ENCODE measurements at regions not wholly inside any gene's neighbourhood (a gene's known extent, or its start where the extent isn't known, plus 50 kb on each side); places are given as distances from the start of the nearest gene placed in this dataset.
A peak's percentile ranks its signal among the peaks of the same experiment; 100 is the strongest.

DNA sequence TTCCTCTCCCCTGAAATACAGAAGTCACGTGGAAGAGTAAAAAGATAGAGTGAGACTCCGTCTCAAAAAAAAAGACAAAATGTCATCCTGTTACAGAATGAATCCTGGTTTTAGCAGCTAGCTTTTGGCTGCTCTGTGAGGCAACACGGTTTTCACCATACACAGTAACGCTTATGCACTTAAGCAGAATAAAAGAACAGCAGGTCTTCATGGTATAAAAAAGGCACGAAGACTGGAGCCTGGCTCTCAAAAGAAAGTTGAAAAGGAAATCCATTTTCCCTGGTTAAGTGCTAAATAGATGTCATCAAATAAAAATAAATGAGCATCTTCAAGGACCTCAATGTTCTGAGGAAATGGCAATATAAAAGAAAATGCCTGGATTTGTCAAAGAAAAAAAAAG lies 444.1 kb downstream of the IPO8 start:
- in situ Hi-C loops (cut with HindIII; ENCODE audit: low sequenced_read_pairs) = no loop called here
- TF ChIP-seq, protein P1, sequence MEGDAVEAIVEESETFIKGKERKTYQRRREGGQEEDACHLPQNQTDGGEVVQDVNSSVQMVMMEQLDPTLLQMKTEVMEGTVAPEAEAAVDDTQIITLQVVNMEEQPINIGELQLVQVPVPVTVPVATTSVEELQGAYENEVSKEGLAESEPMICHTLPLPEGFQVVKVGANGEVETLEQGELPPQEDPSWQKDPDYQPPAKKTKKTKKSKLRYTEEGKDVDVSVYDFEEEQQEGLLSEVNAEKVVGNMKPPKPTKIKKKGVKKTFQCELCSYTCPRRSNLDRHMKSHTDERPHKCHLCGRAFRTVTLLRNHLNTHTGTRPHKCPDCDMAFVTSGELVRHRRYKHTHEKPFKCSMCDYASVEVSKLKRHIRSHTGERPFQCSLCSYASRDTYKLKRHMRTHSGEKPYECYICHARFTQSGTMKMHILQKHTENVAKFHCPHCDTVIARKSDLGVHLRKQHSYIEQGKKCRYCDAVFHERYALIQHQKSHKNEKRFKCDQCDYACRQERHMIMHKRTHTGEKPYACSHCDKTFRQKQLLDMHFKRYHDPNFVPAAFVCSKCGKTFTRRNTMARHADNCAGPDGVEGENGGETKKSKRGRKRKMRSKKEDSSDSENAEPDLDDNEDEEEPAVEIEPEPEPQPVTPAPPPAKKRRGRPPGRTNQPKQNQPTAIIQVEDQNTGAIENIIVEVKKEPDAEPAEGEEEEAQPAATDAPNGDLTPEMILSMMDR (IDR thresholded peaks at IDR 0.05; ENCODE audit: low read depth, low read length) = no peak
- no peak overlapping the region for H3K4me3 ChIP-seq (ENCODE audit: low read depth, low read length)
- no peak for DNase-seq (ENCODE audit: low read depth, low spot score)

DNA sequence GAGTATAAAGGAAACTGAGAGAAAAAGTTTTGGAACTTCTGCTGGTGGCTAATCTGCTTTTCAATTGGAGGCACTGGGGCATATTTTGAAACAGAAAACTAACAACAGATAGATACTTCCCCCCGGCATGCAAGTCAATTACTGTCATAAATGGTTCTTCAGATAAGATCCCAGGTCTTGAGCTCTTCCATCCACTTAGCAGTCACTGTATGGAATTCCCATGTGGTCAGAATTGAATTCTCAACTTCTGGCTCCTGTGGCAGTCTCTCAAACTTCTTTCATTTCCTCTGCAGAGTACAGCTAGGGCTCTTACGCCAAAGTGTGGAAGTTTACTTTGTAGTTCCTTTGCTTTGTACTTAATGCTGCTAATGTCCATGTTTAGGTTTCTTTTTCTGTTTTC lies 452.2 kb downstream of the IPO8 start:
- TF ChIP-seq, protein P1 (IDR thresholded peaks at IDR 0.05; ENCODE audit: low read depth, low read length) = no peak
- in situ Hi-C loops (cut with HindIII; ENCODE audit: low sequenced_read_pairs) = no loop called here
- no peak overlapping the region for H3K4me3 ChIP-seq (ENCODE audit: low read depth, low read length)
- DNase-seq (ENCODE audit: low read depth, low spot score) = no peak

DNA sequence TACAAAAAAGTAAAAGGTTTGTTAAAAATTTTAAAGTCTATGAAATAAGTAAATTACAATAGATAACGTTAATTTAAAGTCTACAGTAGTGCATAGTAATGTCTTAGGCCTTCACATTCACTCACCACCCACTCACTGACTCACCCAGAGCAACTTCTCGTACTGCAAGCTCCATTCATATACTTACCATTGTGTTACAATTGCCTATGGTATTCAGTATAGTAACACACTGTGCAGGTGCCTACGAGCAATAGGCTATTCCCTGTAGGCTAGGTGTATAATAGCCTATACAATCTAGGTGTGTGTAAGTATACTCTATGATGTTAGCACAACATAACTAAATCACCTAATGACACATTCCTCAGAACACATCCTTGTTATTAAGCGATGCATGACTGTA lies 435.3 kb upstream of the TMTC1 start:
- DNase-seq (ENCODE audit: low read depth, low spot score) = peak; percentile 17
- no peak overlapping the region for H3K4me3 ChIP-seq (ENCODE audit: low read depth, low read length)
- TF ChIP-seq, protein P1 (IDR thresholded peaks at IDR 0.05; ENCODE audit: low read depth, low read length) = no peak
- in situ Hi-C loops (cut with HindIII; ENCODE audit: low sequenced_read_pairs) = no loop called here

DNA sequence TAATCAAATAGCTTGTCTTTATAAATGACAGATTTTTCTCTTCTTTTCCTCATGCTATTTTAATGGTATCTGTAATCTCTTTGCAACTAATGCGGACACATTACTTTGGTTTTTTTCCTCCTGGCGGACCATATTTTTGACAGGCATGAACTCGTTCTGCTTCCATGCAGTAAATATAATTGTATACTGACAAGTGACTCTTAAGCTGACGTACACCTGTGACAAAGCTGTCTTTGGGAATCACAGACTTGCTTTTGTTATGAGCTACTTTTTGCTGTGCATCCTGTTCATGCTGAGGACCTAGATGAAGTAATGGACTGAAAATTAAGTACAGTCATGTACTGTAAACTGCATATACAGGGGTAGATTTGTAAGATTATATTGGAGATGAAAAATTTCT lies 434.3 kb upstream of the TMTC1 start:
- in situ Hi-C loops (cut with HindIII; ENCODE audit: low sequenced_read_pairs) = no loop called here
- TF ChIP-seq, protein P1 (IDR thresholded peaks at IDR 0.05; ENCODE audit: low read depth, low read length) = no peak
- H3K4me3 ChIP-seq (ENCODE audit: low read depth, low read length) = no peak overlapping the region
- DNase-seq (ENCODE audit: low read depth, low spot score) = no peak

DNA sequence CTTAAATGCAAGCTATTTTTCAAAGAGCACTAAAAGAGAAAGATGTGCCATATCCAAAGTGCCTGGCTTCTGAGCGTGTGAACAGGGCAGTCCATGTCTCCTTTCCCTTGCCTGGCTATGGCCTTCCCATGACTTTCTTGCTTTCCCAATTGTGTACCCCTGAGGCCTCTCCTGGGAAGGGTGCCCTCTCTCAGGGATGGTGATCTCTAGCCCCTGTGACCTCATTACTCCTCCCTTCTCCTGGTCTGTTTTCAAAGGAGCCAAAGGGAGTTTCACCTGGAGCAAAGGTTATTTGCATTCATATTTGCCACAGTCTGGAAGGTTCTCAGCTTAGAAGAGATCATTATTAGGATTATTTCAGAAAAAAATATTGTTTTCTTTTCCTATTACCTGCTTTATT lies 429.4 kb upstream of the TMTC1 start:
- in situ Hi-C loops (cut with HindIII; ENCODE audit: low sequenced_read_pairs) = no loop called here

DNA sequence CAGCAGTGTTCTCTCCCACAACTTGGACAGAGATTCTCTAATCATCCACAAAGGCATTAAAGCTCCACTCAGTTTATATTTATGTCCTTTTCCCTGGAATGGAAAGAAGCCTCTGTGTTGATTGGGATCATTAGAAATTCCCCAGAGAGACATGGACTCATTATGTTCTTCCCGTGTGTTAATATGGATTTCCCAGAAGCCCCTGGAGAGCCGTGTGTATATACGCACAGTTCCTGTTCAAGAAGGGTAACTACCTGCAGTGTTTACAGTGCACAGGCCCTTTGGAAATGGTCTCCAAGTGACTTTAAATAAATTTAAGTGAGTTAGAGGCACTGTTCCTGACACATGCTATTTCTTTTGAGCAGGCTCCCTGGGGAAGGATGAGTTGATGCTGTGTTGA lies 428.0 kb upstream of the TMTC1 start:
- no peak overlapping the region for H3K4me3 ChIP-seq (ENCODE audit: low read depth, low read length)
- in situ Hi-C loops (cut with HindIII; ENCODE audit: low sequenced_read_pairs) = no loop called here

More for the DNA sequence above, 429.4 kb upstream of the TMTC1 start:
- no peak overlapping the region for H3K4me3 ChIP-seq (ENCODE audit: low read depth, low read length)
- DNase-seq (ENCODE audit: low read depth, low spot score) = no peak
- TF ChIP-seq, protein P1 (IDR thresholded peaks at IDR 0.05; ENCODE audit: low read depth, low read length) = no peak

More for the DNA sequence above, 428.0 kb upstream of the TMTC1 start:
- no peak for DNase-seq (ENCODE audit: low read depth, low spot score)
- TF ChIP-seq, protein P1 (IDR thresholded peaks at IDR 0.05; ENCODE audit: low read depth, low read length) = no peak
